Cerebellar nuclear complex (tissue), 1 donor: ENCODE measurements at regions not wholly inside any gene's neighbourhood (a gene's known extent, or its start where the extent isn't known, plus 50 kb on each side); places are given as distances from the start of the nearest gene placed in this dataset.

Experiments
- DNase-seq, 2 experiments: peaks; one replicate each; lab custom pipeline; 2025; lab: John Stamatoyannopoulos, UW

- DNase-seq = no peak
These were observed 139.5 kb downstream of the KIF18A start for GRCh38 chr11:27968461-27968860.

- DNase-seq = no peak
These were observed 142.4 kb downstream of the KIF18A start for GRCh38 chr11:27965559-27965958.

GRCh38 chr11:27963370-27963769 lies 144.6 kb downstream of the KIF18A start:
- no peak for DNase-seq

- no peak for DNase-seq
These were observed 157.8 kb downstream of the KIF18A start for GRCh38 chr11:27949951-27950738.

- no peak for DNase-seq
These were observed 162.6 kb downstream of the KIF18A start for GRCh38 chr11:27945348-27945747.

- DNase-seq = no peak
These were observed 169.9 kb downstream of the KIF18A start for GRCh38 chr11:27938011-27938410.

GRCh38 chr11:27934830-27935145 lies 173.2 kb downstream of the KIF18A start:
- DNase-seq = no peak

GRCh38 chr11:27933992-27934829 lies 173.7 kb downstream of the KIF18A start:
- no peak for DNase-seq

- DNase-seq = no peak
These were observed 176.2 kb downstream of the KIF18A start for GRCh38 chr11:27931770-27932169.

- no peak for DNase-seq
These were observed 177.0 kb downstream of the KIF18A start for GRCh38 chr11:27930946-27931345.

- DNase-seq = no peak
These were observed 179.1 kb downstream of the KIF18A start for GRCh38 chr11:27928809-27929208.

GRCh38 chr11:27926981-27927481 lies 180.9 kb downstream of the KIF18A start:
- DNase-seq = no peak

GRCh38 chr11:27926486-27926885 lies 181.5 kb downstream of the KIF18A start:
- DNase-seq = no peak

- DNase-seq = no peak
These were observed 186.5 kb downstream of the KIF18A start for GRCh38 chr11:27921472-27921871.

GRCh38 chr11:27916541-27917100 lies 191.3 kb downstream of the KIF18A start:
- DNase-seq = no peak

GRCh38 chr11:27914080-27914479 lies 193.9 kb downstream of the KIF18A start:
- no peak for DNase-seq

GRCh38 chr11:27913650-27914049 lies 194.3 kb downstream of the KIF18A start:
- DNase-seq = no peak

- no peak for DNase-seq
These were observed 195.0 kb downstream of the KIF18A start for GRCh38 chr11:27912916-27913315.

- DNase-seq = no peak
These were observed 197.6 kb downstream of the KIF18A start for GRCh38 chr11:27910186-27910931.

GRCh38 chr11:27909386-27909785 lies 198.6 kb downstream of the KIF18A start:
- DNase-seq = no peak

GRCh38 chr11:27908621-27909020 lies 199.3 kb downstream of the KIF18A start:
- no peak for DNase-seq

GRCh38 chr11:27907530-27907929 lies 200.4 kb downstream of the KIF18A start:
- no peak for DNase-seq
